SK-N-SH (cell line): ENCODE measurements at regions not wholly inside any gene's neighbourhood (a gene's known extent, or its start where the extent isn't known, plus 50 kb on each side); places are given as distances from the start of the nearest gene placed in this dataset.

Experiments
- CTCF ChIA-PET: fragments of 300-600, 350-600 bp; formaldehyde crosslinking; extraction: SDS; loops from one replicate; lab custom pipeline; 2021; lab: Yijun Ruan, JAX
- POLR2A ChIA-PET: fragments of 350-600 bp; sonication (Branson Sonifier 250); formaldehyde crosslinking; extraction: SDS; loops from one replicate; lab custom pipeline; 2020; ENCODE audit warnings: antibody characterized with exemption, inconsistent platforms; lab: Yijun Ruan, JAX
- DNase-seq: peaks from one replicate; pipeline ENCODE4 v3.0.0; 2012
- H2AFZ ChIP-seq: fragments of 200-600 bp; sonication (generic); 2 replicates; pipeline ENCODE4 v1.8.1; 2016; ENCODE audit warnings: antibody characterized with exemption, mild to moderate bottlenecking, low read depth
- H3F3A ChIP-seq: fragments of 200-600 bp; sonication (generic); replicated peaks from 2 replicates; pipeline ENCODE3; 2016; ENCODE audit warnings: antibody characterized with exemption, mild to moderate bottlenecking; ENCODE audit not compliant: insufficient read depth
- H3K27ac ChIP-seq, 2 experiments: fragments of 200-500 bp in 1 of 2; fragments of 200-600 bp in 1 of 2; sonication (Bioruptor generic) in 1 of 2; sonication (generic), shearing (Covaris generic) in 1 of 2; 2 replicates each; pipeline versions ENCODE4 v1.5.1 to v1.6.1; 2014 to 2016; ENCODE audit warnings: low read depth in 2 of 2, inconsistent platforms in 1 of 2, low read length in 1 of 2, mild to moderate bottlenecking in 1 of 2, mixed read lengths in 1 of 2
- H3K27me3 ChIP-seq: fragments of 200-600 bp; sonication (generic), shearing (Covaris generic); 2 replicates; pipeline ENCODE4 v1.6.1; 2016; ENCODE audit warnings: mixed run types; ENCODE audit not compliant: insufficient read depth
- H3K36me3 ChIP-seq, 2 experiments: fragments of 200-500 bp in 1 of 2; fragments of 200-600 bp in 1 of 2; sonication (Bioruptor generic) in 1 of 2; sonication (generic) in 1 of 2; replicated peaks in 1 of 2; 2 replicates each; pipeline versions ENCODE3 to v1.5.1; 2014 to 2016; ENCODE audit warnings: low read length in 1 of 2, mild to moderate bottlenecking in 1 of 2; ENCODE audit not compliant: insufficient read depth in 2 of 2, control insufficient read depth in 1 of 2
- H3K4me1 ChIP-seq, 2 experiments: fragments of 200-500 bp in 1 of 2; fragments of 200-600 bp in 1 of 2; sonication (Bioruptor generic) in 1 of 2; sonication (generic), shearing (Covaris generic) in 1 of 2; 2 replicates each; pipeline versions ENCODE4 v1.5.1 to v1.6.1; 2014 to 2016; ENCODE audit warnings: low read depth in 1 of 2, low read length in 1 of 2, mixed run types in 1 of 2; ENCODE audit not compliant: insufficient read depth in 2 of 2, control insufficient read depth in 1 of 2
- H3K4me2 ChIP-seq: fragments of 200-600 bp; sonication (generic), shearing (Covaris generic); 2 replicates; pipeline ENCODE4 v1.6.1; 2017; ENCODE audit warnings: mixed run types
- H3K4me3 ChIP-seq, 2 experiments: fragments of 200-500 bp in 1 of 2; fragments of 200-600 bp in 1 of 2; sonication (Bioruptor generic) in 1 of 2; sonication (generic), shearing (Covaris generic) in 1 of 2; 2 replicates each; pipeline versions ENCODE4 v1.5.1 to v1.8.1; 2014 to 2016; ENCODE audit warnings: low read depth in 2 of 2, inconsistent platforms in 1 of 2, low read length in 1 of 2, mild to moderate bottlenecking in 1 of 2, mixed read lengths in 1 of 2, moderate library complexity in 1 of 2
- H3K79me2 ChIP-seq: fragments of 200-600 bp; sonication (generic); 2 replicates; pipeline ENCODE4 v1.8.1; 2017; ENCODE audit warnings: mild to moderate bottlenecking; ENCODE audit not compliant: insufficient read depth
- H3K9ac ChIP-seq: fragments of 200-600 bp; sonication (generic); 2 replicates; pipeline ENCODE4 v1.6.1; 2017; ENCODE audit warnings: mixed run types
- H3K9me2 ChIP-seq: fragments of 200-600 bp; sonication (generic); 2 replicates; pipeline ENCODE4 v1.6.1; 2017; ENCODE audit warnings: mixed run types
- H3K9me3 ChIP-seq: fragments of 200-600 bp; sonication (generic); 2 replicates; pipeline ENCODE4 v1.6.1; 2017; ENCODE audit warnings: mixed run types, mild to moderate bottlenecking, moderate library complexity
- H4K20me1 ChIP-seq: fragments of 200-600 bp; sonication (generic); 2 replicates; pipeline ENCODE4 v1.6.1; 2017; ENCODE audit warnings: mild to moderate bottlenecking, mixed run types; ENCODE audit not compliant: insufficient read depth
- ELF1 ChIP-seq: IDR thresholded peaks from 2 replicates; pipeline ENCODE4 v1.4.0; 2012
- EZH2phosphoT487 ChIP-seq: fragments of 200-600 bp; sonication (generic); IDR thresholded peaks from 2 replicates; pipeline ENCODE4 v1.6.1; 2017; ENCODE audit warnings: low read depth, mixed run types, mild to moderate bottlenecking, antibody characterized with exemption, moderate library complexity, borderline replicate concordance
- FOSL2 ChIP-seq: IDR thresholded peaks from 2 replicates; pipeline ENCODE4 v1.4.0; 2012; ENCODE audit warnings: low read depth, mild to moderate bottlenecking, moderate library complexity, borderline replicate concordance
- FOXM1 ChIP-seq: IDR thresholded peaks from 2 replicates; pipeline ENCODE4 v1.4.0; 2012; ENCODE audit warnings: low read depth, mild to moderate bottlenecking
- JUND ChIP-seq: IDR thresholded peaks from 2 replicates; pipeline ENCODE4 v1.4.0; 2012
- MEF2A ChIP-seq: IDR thresholded peaks from 2 replicates; pipeline ENCODE4 v1.4.0; 2012; ENCODE audit warnings: low read depth, borderline replicate concordance
- NFIC ChIP-seq: IDR thresholded peaks from 2 replicates; pipeline ENCODE4 v1.4.0; 2012; ENCODE audit warnings: borderline replicate concordance
- PBX3 ChIP-seq: IDR thresholded peaks from 2 replicates; pipeline ENCODE4; 2012
- RAD21 ChIP-seq: IDR thresholded peaks from 2 replicates; pipeline ENCODE4 v1.6.1; 2012; ENCODE audit warnings: mild to moderate bottlenecking, low read length
- RXRA ChIP-seq: IDR thresholded peaks from 2 replicates; pipeline ENCODE4 v1.4.0; 2012; ENCODE audit warnings: low read depth, mild to moderate bottlenecking, borderline replicate concordance
- ZBTB33 ChIP-seq: IDR thresholded peaks from 2 replicates; pipeline ENCODE4 v1.4.0; 2012; ENCODE audit warnings: low read depth, borderline replicate concordance
- WGBS: methylation state at CpG from one replicate; pipeline ENCODE4 v1.1.6; 2017; ENCODE audit warnings: low lambda C conversion rate; 5-methylcytosine and 5-hydroxymethylcytosine counted together
- TF ChIP-seq, protein P1 (sequence below): fragments of 150-350 bp; IDR thresholded peaks from 2 replicates; pipeline ENCODE4 v1.6.1; 2016; ENCODE audit warnings: mild to moderate bottlenecking, low read depth, low read length
- TF ChIP-seq, protein P2 (sequence below): fragments of 150-350 bp; IDR thresholded peaks from 2 replicates; pipeline ENCODE4 v1.6.1; 2017; ENCODE audit warnings: antibody characterized with exemption, low read length, low read depth, borderline replicate concordance
- TF ChIP-seq, protein P3 (sequence below): fragments of 200-600 bp; sonication (generic); IDR thresholded peaks from 2 replicates; pipeline ENCODE4 v1.6.1; 2017; ENCODE audit warnings: antibody characterized with exemption, mild to moderate bottlenecking, moderate library complexity
- TF ChIP-seq, protein P4 (sequence below): IDR thresholded peaks from 2 replicates; pipeline ENCODE4 v1.4.0; 2012; ENCODE audit warnings: low read depth

DNA sequence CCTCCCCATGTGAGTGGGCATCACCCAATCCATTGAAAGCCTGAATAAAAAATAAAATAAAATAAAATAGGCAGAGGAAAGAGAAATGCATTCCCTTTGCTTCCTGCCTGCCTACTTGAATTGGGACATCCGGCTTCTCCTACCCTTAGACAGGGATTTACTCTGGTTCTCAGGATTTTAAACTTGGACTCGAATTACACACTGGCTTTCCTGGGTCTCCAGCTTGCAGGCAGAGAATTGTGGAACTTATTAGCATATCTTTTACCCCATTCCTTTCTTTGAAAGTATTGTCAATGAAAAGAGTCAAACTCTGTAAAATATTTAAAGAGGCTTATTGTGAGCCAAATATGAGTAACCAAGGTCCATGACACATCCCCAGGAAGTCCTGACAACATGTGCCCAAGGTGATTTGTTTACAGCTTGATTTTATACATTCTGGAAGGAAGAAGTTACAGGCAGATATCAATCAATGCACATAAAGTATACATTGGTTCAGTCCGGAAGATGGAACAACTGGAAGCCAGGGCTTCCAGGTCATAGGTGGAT lies 78.4 kb upstream of the CCDC90B start:
- no peaks in the 10 kb centered on the region for H3K27me3 ChIP-seq
- H3K4me3 ChIP-seq, result no peak overlapping the region
- 56% methylated on average over 3 of the region's 3 CpGs for WGBS
- H4K20me1 ChIP-seq, result no peaks in the 10 kb centered on the region
- no peak overlapping the region for H2AFZ ChIP-seq
- POLR2A ChIA-PET, result no interaction called here
- TF ChIP-seq MEF2A (no peak), NFIC (no peak), ZBTB33 (no peak), FOXM1 (no peak), RAD21 (no peak), PBX3 (no peak), EZH2phosphoT487 (no peak), ELF1 (no peak)
- TF ChIP-seq, protein P1, sequence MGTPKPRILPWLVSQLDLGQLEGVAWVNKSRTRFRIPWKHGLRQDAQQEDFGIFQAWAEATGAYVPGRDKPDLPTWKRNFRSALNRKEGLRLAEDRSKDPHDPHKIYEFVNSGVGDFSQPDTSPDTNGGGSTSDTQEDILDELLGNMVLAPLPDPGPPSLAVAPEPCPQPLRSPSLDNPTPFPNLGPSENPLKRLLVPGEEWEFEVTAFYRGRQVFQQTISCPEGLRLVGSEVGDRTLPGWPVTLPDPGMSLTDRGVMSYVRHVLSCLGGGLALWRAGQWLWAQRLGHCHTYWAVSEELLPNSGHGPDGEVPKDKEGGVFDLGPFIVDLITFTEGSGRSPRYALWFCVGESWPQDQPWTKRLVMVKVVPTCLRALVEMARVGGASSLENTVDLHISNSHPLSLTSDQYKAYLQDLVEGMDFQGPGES, result no peak
- TF ChIP-seq, protein P2, sequence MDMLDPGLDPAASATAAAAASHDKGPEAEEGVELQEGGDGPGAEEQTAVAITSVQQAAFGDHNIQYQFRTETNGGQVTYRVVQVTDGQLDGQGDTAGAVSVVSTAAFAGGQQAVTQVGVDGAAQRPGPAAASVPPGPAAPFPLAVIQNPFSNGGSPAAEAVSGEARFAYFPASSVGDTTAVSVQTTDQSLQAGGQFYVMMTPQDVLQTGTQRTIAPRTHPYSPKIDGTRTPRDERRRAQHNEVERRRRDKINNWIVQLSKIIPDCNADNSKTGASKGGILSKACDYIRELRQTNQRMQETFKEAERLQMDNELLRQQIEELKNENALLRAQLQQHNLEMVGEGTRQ, result no peak
- no peaks in the 10 kb centered on the region for H3K79me2 ChIP-seq
- peaks cover 0 to 10% of the 10 kb centered on the region in 2 experiments; a peak in 1 of 4 replicates for H3K4me1 ChIP-seq
- no peak overlapping the region for H3K9ac ChIP-seq
- H3K27ac ChIP-seq, result no peak overlapping the region
- DNase-seq, result no peak
- H3K9me3 ChIP-seq, result no peaks in the 10 kb centered on the region
- CTCF ChIA-PET, result no interaction called here
- no peak overlapping the region for H3K4me2 ChIP-seq
- no peaks in the 10 kb centered on the region for H3F3A ChIP-seq
- H3K9me2 ChIP-seq, result no peaks in the 10 kb centered on the region
- no peaks in the 10 kb centered on the region for H3K36me3 ChIP-seq

GRCh38 chr11:83363312-83363711 lies 77.1 kb upstream of the CCDC90B start:
- Histone ChIP-seq H3F3A (no peaks in the 10 kb centered on the region), H3K9ac (no peak overlapping the region), H3K27me3 (no peaks in the 10 kb centered on the region), H3K36me3 (no peaks in the 10 kb centered on the region), H4K20me1 (no peaks in the 10 kb centered on the region), H3K79me2 (no peaks in the 10 kb centered on the region), H3K9me3 (no peaks in the 10 kb centered on the region), H2AFZ (no peak overlapping the region), H3K4me3 (no peak overlapping the region), H3K4me1 (peaks cover 0 to 10% of the 10 kb centered on the region in 2 experiments; a peak in 1 of 4 replicates), H3K4me2 (no peak overlapping the region), H3K27ac (no peak overlapping the region), H3K9me2 (no peaks in the 10 kb centered on the region)
- 33% methylated on average over 4 of the region's 4 CpGs for WGBS
- POLR2A ChIA-PET, result no interaction called here
- CTCF ChIA-PET, result no interaction called here
- no peak for DNase-seq
- TF ChIP-seq, protein P3, sequence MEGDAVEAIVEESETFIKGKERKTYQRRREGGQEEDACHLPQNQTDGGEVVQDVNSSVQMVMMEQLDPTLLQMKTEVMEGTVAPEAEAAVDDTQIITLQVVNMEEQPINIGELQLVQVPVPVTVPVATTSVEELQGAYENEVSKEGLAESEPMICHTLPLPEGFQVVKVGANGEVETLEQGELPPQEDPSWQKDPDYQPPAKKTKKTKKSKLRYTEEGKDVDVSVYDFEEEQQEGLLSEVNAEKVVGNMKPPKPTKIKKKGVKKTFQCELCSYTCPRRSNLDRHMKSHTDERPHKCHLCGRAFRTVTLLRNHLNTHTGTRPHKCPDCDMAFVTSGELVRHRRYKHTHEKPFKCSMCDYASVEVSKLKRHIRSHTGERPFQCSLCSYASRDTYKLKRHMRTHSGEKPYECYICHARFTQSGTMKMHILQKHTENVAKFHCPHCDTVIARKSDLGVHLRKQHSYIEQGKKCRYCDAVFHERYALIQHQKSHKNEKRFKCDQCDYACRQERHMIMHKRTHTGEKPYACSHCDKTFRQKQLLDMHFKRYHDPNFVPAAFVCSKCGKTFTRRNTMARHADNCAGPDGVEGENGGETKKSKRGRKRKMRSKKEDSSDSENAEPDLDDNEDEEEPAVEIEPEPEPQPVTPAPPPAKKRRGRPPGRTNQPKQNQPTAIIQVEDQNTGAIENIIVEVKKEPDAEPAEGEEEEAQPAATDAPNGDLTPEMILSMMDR, result no peak
- TF ChIP-seq FOSL2, result no peak
- TF ChIP-seq FOXM1, result no peak
- TF ChIP-seq RXRA, result no peak
- TF ChIP-seq JUND, result no peak
- TF ChIP-seq ZBTB33, result no peak
- TF ChIP-seq, protein P4, sequence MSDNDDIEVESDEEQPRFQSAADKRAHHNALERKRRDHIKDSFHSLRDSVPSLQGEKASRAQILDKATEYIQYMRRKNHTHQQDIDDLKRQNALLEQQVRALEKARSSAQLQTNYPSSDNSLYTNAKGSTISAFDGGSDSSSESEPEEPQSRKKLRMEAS, result no peak
- no peak for TF ChIP-seq EZH2phosphoT487
- TF ChIP-seq RAD21, result no peak
- no peak for TF ChIP-seq MEF2A
